CD4-positive, alpha-beta T cell treated with Interleukin-15 for 1 hour (primary cell): ENCODE measurements at regions not wholly inside any gene's neighbourhood (a gene's known extent, or its start where the extent isn't known, plus 50 kb on each side); places are given as distances from the start of the nearest gene placed in this dataset.

Experiments
- DNase-seq: peaks from one replicate; pipeline ENCODE4 v3.0.0-alpha.2; 2020

DNA sequence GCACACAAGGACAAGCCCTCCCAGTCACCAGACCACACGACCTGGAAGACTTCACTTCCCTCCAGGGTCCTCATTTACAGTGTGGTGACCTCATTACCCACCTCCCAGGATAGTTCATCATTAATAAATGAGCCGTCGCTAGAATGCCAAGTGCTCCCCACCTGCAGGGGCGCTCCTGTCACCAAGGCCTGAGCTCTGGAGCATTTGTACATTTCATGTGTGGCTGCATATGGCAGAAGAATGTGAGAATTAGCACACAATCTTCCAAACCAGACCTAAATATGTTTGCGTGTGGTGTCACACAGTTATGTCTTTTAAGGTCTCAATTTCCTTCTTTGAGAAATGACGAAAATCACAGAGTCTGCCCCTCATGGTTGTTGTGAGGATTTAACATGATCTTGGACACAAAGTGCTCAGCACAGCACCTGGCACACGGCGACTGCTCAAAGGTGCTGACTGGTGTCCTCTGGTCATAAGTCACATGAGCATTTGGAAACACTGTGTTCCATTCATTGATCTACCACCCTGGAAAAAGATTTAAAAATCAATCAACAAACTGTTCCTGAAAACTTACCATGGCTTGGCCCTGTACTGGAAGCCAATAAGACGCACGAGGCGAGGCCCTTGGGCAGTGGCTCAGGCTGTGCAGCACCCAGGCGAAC lies 150.6 kb upstream of the SPACA7 start:
- no peak for DNase-seq

DNA sequence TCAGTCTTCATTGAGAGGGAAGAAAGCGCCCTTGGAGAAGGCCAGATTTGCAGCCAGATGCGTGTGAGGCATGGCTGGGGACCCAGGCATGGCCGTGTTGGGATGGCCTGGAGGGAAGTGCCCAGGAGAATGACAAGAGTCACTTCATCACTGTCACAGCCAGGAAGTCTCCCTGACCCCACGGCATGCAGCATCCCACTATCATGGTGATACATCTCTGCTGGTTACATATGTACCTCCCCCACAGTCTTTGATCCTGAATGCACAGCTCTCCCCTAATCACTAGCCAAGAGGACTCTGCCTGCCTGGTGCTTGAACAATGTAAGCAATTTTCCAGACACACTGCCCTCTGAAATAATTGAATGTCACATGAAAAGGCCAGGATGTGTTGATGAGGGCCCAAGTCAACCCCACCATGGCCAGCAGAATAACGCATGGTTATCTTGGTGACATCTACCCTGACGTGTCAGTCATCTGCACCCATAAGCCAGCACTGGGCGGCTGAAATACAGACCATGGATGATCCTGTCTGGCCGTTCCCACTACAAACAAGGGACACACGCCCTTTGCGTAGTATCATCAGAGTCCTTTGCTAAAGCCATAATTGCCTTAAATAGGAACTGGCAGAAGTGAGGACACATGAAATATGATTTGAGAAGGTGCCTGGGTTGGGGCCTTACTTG lies 149.7 kb upstream of the SPACA7 start:
- no peak for DNase-seq

DNA sequence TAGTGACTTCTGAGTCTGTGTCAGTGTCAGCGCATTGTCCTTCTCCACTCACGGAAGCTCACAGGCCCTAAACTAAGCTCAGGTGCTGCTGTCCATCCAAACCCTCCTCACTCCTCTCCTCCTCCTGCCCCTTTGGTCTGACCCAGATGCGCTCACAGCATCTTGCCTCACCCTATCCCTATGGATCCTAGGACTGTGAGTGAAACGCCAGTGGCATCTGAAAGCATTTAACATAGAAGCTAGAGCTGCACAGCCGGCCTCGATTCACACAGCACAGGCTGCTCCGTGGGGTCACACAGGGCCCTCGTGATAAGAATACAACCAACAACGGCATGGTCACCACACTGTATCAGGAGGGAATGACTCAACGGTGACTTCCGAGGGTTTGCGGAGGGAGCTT lies 149.1 kb upstream of the SPACA7 start:
- no peak for DNase-seq

DNA sequence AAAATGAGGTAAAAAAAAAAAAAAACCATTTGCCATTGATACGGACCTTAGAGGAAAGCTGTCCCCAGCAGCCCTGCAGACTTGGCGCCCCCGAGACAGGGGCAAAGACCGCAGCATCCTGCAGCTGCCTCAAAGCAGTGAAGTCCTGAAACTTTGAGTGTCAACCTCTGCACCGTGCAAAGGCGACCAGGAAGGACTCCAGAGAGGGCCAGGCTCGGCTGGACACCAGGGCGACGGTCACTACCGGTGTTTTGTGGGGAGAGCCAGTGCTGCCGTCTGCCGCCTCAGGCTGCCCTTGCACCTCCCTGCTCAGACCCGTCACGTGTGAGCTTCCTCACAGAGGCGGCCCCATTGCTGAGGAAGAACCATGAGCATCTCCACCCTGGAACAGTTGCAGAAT lies 146.7 kb upstream of the SPACA7 start:
- DNase-seq: no peak

DNA sequence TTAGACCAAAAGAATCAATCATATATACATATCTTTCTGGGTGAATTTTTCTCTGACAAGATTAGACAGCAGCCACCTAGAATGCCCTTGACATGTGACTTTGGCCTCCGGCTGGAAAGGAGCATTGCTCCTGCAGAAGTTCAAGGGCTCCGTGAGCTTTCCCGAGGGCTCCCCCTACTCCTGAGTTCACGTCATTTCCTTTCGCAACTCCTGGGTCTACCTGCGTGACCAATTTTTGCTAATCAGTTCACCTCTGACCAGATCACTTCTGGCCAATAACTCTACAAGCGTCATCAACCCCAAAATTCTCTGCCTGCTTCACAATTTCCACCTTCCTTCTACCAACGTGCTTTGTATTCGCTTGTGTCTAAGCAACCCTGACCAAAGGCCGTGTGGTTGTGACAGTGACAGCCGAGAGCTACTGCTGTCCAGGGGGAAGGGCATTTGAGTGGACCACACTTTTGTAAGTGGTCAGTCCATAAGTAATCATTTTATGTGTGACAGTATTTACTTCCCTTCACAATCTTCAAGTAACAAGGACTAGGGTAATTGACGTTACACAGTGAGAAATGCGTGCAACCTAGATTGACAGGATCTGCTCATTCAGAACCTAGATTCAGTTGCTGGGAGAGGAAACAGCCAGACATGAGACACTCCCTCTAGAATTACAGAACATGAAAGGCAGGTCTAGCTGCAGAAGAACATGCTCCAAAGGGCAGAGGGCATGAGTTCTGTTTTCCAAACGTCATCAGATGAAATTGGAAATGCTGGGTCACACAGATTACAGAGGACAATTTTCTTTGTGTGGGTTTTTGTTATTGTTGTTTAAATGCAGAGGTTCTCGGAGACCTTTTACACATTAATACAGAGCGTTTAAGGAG lies 145.9 kb upstream of the SPACA7 start:
- no peak for DNase-seq

DNA sequence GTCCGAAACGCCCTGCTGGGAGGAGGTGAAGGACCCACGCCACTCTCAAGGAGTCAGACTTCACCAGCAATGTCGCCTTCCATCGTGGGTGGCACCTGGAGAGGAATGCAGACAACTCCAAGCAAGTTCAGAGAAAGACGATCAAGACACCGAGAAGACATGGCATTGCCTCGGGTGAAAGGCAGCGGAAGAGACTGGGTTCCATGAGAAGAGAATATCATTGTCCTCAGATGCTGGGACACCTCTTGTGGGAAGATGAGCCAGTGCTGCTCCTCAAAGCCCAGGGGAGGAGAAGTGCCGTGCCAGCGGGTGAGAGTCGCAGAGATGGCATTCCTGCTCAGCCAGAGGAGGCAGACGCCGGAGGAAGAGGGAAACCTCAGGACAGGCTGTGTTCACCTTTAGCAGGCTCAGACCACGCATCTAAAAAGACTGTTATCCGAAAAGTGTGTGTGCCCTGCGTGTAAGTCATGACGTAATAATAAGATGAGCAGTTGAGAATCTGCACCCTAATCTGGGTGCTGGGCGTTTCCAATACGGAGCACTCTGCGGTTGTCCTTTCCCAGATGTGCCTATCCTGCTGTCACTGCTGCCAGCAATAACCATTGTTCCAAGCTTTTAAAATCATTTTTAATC lies 144.6 kb upstream of the SPACA7 start:
- DNase-seq: no peak

DNA sequence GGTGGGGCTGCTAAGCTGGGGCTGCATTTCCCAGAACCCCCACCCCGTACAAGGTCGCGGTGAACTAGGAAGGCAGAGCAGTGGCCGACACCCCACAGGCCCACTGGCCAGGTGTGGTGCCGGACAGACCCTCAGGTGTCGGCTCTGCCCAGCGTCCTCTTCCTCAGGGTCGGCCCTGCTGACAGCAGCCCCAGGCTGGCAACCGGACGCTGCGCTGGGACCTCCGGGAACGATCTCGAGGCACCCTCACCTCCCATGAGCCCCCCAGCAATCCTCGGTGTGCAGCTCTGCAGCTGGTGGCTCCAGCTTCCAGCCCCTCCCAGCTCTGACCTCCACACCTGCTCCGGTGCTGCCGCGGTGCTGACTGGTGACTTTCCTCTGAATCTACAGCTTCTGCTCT lies 142.9 kb upstream of the SPACA7 start:
- DNase-seq: no peak

DNA sequence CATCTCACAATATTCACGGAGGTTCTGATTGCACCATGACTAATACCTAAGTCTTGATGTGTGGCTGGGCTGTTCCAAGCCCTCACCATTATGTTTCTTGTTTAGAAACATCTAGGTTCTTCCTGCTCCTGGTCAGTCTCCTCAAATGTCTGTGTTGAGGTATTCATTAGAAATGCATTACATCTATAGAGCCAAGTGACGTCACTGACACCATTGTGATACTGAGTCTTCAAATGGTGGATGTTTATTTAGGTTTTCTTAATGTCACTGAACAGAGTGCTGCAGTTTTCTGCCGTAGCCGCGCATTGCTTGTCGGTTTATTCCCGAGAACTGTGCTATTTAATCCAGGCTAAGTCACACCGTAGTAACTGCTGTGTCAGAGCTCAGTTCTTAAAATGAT lies 142.4 kb upstream of the SPACA7 start:
- DNase-seq: no peak

DNA sequence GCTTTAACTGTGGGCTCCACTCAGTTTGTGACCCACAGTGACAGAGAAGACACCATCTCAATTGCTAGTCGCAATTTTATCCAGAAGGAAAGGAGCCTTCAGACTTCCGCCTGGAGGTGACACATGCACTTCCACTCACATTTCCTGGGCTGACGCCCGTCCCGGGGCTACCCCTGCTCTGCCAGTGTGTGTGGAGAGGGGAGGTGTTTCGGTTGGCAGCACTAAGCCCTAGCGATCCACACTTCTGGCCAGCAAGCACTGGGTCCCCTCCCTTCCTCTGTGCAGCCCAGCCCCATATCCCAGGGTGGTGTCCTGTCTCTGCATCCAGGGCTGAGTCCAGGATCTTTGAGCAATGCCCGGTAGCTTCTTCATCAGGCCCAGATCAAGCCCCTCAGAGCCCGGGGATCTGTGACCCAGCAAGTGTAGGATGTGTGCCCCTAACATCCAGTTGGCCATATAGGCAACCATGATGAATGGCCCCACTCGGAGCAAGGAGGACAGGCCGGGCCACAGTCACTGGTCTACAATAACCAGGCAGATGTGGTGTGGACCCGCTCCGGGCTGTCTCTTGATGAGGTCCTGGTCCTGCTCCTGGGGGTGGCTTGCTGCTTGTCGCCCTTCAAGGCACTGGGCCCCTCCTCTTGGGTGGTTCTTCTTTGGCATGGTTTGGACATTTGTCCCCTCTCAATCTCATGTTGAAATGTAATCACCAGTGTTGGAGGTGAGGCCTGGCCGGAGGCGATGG lies 141.9 kb upstream of the SPACA7 start:
- no peak for DNase-seq

DNA sequence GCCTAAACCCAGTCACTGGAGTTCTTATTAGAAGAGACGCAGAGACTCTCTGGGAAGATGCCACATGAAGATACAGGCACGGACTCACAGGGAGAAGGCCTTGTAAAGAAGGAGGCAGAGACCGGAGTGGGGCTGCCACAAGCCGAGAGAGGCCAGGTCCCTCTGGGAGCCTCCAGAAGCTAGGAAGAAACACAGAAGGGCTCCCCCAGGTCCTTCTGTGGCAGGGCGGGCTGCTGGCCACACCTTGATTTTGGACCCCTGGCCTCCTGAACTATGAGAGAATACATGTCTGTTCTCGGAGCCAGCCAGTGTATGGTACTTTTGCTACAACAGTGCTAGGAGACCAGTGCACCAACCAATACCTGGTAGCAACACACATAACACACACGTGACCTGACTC lies 140.1 kb upstream of the SPACA7 start:
- no peak for DNase-seq

DNA sequence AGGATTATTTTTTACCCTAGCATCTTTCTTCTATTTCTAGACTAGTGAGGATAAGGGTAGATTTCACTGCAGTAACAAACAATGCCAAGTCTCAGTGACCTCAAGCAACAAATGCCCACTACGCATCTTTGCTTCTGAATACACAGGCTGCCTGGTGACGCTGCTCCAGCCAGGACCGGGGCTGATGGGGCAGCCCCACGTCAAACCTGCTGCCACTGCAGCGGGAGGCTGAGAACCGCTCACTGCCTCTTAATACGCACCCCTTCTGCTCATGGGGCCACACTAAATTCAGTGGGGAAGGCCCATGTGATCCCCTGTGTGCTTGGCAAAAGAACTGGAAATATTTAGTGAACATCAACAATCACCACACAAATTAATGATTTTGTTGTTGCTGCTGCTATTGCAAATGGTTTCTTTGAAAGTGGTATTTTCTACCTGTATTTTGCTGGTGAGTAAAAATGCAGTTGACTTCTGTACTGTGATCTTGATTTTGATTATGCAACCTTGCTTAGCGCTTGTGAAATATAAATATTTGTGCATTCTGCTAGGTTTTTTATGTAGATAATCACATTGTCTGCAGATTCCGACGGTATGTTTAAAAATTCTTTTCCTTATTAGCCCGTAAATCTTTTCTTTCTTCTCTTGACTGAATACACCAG lies 139.5 kb upstream of the SPACA7 start:
- no peak for DNase-seq

DNA sequence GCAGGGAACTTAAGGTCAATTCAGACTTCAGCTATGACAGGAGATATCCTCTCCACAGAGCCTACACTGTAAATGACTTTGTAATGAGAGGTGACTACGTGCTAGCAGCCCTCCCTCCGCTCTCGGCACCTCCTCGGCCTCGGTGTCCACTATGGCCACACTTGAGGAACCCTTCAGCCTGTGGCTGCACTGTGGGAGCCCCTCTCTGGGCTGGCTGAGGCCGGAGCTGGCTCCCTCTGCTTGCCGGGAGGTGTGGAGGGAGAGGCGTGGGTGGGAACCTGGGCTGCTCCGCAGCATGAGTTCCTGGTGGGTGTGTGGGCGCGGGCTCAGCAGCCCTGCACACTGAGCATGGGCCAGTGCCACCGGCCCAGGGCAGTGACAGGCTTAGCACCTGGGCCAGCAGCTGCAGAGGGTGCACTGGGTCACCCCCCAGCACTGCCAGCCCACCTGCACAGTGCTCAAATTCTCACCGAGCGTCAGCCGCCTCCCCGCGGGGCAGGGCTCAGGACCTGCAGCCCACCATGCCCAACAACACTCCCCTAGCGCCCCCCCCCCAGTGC lies 137.6 kb upstream of the SPACA7 start:
- no peak for DNase-seq

DNA sequence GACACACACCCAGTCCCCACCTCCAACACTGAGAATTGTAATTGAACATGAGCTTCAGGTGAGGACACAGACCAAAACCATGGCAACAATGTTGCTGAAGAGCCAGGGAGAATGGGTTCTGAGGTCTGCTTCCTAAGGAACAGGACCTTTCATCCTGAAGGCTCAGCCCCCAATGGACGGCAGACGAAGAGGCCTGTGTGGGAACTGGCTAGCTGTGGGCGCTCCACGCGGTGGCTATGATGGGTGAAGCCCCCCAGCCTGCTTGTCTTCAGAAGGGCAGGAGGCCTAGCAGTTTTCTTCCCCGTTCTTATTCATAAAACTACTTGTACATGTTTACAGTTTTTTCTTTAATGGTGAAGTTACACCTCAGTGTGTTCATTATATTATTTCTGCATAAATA lies 136.1 kb upstream of the SPACA7 start:
- no peak for DNase-seq

DNA sequence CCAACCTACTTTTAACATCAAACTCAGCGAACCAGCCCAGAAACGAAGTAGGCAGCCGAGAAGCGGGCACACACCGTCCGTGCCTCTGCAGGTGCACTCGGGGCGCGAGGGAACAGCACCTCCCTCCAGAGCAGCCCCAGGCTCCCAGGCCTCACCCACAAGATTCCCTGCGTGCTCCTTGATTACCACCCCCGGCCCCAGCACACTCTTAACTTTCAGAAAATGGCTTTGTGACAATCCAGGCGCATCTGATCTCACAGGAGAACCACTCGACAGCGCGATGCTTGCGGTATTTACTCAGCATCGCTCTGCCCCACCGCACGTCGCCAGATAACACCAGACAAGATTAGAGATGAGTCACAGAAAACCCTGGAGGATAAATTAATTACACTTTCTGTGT lies 134.9 kb upstream of the SPACA7 start:
- DNase-seq: no peak

DNA sequence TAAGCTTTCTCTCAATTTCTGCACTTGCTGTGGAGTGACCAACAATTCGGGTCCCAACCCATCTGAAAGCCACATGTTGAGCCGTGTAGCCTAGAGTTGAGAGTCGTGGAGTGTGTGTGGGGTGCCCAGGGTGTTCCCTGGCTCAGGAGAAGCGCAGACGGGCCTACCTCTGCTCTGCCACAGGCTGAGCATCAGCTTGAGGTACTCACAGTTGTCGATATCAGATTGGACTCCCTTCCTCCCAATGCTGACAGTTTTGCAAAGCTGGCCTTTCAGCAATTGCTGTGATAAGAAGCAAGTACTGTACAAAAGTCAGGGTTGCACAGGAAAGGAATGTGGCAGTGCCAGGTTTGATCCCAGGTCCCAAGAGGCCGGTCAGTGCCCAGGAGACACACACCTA lies 133.4 kb upstream of the SPACA7 start:
- no peak for DNase-seq

DNA sequence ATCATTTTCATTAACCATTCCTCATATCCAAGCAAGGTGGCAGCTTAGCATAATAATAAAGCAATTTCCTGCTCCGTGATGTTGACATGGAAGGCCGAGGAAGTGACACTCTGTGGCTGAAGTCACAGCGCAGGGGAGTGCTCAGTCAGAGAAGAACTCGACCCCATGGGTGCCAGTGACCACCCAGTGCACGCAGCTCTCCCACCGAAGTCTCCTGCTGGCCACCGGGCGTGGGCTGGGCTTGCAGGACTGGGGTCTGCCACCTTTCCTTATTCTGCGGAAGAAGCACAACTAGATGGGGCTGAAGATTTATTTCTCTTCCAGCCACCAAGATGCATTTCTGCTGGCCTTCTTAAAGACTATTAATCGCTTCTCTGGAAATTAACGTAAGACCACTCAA lies 132.1 kb upstream of the SPACA7 start:
- no peak for DNase-seq

DNA sequence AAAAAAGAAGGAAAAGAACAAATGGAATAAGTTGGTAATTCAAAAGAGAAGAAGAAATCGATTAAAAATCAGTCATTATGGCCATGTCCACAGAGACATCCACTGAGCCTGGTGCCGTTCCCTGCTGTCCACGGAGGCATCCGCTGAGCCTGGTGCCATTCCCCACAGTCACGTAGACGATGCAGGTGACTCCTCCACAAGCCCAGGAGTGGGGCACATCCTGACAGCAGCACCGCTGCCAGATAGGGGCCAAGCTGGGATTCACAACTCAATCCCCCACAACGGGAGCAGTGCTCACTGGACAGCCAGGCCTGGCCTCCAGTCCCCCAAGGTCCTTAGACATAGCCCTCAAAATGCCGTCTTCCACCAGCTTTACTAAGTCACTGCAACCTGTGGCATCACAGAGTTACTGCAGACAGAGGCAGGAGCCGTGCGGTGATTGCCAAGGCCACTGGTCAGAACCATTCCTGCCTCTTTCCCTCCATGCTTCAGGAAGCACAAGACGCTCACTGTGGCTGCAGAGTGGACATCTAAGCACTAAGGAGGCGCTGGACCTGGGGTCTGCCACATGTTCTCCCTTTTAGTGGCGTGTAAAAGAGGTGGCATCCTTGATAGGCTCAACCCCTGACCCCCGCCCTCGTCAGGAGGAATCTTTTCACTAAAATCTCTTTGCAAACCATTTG lies 131.5 kb upstream of the SPACA7 start:
- DNase-seq: no peak

DNA sequence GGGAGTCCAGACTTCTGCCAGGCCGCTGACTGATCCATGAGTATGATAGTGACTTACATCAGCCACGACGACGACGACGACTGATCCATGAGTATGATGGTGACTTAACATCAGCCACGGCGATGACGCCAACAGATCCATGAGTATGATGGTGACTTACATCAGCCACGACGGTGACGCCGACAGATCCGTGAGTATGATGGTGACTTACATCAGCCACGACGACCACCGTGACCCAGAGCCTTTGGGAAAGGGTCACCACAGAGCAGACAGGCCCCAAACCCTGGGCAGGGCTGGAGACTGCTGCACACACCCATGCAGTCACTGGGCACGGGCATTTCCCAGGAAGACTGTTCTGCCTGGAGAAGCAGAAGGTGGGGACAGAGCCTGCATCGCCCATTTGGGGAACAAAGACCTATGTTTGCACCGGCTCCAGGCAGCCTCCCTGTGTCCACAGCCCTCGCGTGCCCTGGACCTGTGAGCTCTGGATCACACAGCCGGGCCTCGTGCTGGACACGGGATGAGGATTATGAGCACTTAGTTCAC lies 130.9 kb upstream of the SPACA7 start:
- DNase-seq: no peak

DNA sequence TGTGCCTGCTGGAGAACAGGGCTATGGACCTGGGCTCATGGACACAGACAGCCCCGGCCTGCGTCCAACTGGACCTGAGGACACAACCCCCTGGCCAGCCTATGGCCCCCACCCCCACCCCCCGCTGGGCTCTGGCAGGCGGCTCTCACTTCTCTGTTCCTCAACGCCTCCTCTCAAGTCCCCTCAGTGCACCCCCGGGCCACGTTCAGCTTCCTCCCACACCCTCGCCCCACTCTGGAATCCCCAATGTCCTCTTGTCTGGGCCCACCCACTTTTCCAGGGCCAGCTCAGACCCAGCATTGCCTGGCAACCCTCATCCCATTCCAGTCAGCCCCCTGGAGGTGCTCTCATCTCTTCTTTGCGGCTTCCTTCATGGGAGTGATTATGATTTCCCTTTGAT lies 130.2 kb upstream of the SPACA7 start:
- DNase-seq: no peak

DNA sequence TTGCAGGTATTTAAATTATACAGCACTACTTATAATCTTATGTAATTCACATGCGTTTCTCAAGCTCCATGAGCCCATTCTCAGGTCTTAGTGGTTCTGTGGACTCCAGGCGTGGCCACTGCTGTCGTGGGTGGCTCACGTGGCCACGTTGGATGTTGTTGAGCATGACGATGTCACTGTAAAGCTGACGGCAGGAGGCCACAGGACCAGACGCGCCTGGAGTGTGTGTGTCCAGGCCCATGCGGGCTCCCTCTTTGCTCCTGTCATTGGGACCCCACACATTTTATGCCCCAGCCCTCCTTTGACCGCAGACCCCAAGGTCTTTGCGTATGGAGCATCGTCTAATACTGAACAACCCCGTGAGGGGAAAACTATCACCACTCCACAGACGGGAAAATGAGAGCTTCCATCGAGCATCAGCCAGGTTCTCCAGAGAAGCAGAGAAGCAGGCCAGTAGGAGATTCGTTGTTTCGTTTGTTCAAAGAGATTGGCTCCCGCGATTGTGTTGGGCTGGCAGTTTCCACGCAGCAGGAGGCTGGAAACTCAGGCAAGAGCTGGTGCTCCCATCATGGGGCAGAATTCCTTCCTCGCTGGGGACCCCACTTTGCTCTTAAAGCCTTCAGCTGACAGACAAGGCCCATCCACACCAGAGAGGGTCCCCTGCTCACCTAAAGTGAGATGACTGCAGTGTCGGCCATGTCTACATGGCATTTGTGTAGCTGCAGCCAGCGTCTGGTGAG lies 129.3 kb upstream of the SPACA7 start:
- DNase-seq: no peak
